ENCODE measurements at regions not wholly inside any gene's neighbourhood (a gene's known extent, or its start where the extent isn't known, plus 50 kb on each side); places are given as distances from the start of the nearest gene placed in this dataset.

- no peak for DNase-seq (ENCODE audit: low spot score)
- TF ChIP-seq CTCF (IDR thresholded peaks at IDR 0.05; ENCODE audit: extremely low read depth, missing control alignments): no peak
Measured at GRCh38 chr1:60935599-60936110, 146.7 kb upstream of the NFIA start.

GRCh38 chr1:60930130-60930529, 152.2 kb upstream of the NFIA start:
- no peak for DNase-seq (ENCODE audit: low spot score)
- TF ChIP-seq CTCF (IDR thresholded peaks at IDR 0.05; ENCODE audit: extremely low read depth, missing control alignments): no peak

- TF ChIP-seq CTCF (IDR thresholded peaks at IDR 0.05; ENCODE audit: extremely low read depth, missing control alignments): no peak
- DNase-seq (ENCODE audit: low spot score): no peak
Measured at GRCh38 chr1:60924964-60925798, 157.2 kb upstream of the NFIA start.

- no peak for DNase-seq (ENCODE audit: low spot score)
- TF ChIP-seq CTCF (IDR thresholded peaks at IDR 0.05; ENCODE audit: extremely low read depth, missing control alignments): no peak
Measured at GRCh38 chr1:60924165-60924564, 158.2 kb upstream of the NFIA start.

- DNase-seq (ENCODE audit: low spot score): no peak
- TF ChIP-seq CTCF (IDR thresholded peaks at IDR 0.05; ENCODE audit: extremely low read depth, missing control alignments): no peak
Measured at GRCh38 chr1:60923389-60924087, 158.8 kb upstream of the NFIA start.

- no peak for TF ChIP-seq CTCF (IDR thresholded peaks at IDR 0.05; ENCODE audit: extremely low read depth, missing control alignments)
- DNase-seq (ENCODE audit: low spot score): no peak
Measured at GRCh38 chr1:60922304-60922703, 160.1 kb upstream of the NFIA start.

- DNase-seq (ENCODE audit: low spot score): no peak
Measured at GRCh38 chr1:60921175-60921574, 161.2 kb upstream of the NFIA start.

More at GRCh38 chr1:60921175-60921574, 161.2 kb upstream of the NFIA start:
- TF ChIP-seq CTCF (IDR thresholded peaks at IDR 0.05; ENCODE audit: extremely low read depth, missing control alignments): no peak
